Embryonic facial prominence (tissue), 1 donor: ENCODE measurements at regions not wholly inside any gene's neighbourhood (a gene's known extent, or its start where the extent isn't known, plus 50 kb on each side); places are given as distances from the start of the nearest gene placed in this dataset.
A peak's percentile ranks its signal among the peaks of the same experiment; 100 is the strongest.

Source experiments
- DNase-seq: peaks from one replicate; pipeline ENCODE4 v3.0.0-alpha.2; 2016; ENCODE audit errors: extremely low spot score

GRCh38 chr16:66171578-66171977 is 194.9 kb upstream of the CDH5 start:
- no peak for DNase-seq

GRCh38 chr16:66170989-66171388 is 195.5 kb upstream of the CDH5 start:
- DNase-seq: no peak

GRCh38 chr16:66169817-66170216 is 196.7 kb upstream of the CDH5 start:
- DNase-seq: no peak

- DNase-seq: no peak
Measured at GRCh38 chr16:66168777-66169176, 197.7 kb upstream of the CDH5 start.

- DNase-seq: no peak
Measured at GRCh38 chr16:66167564-66168291, 198.8 kb upstream of the CDH5 start.

- no peak for DNase-seq
Measured at GRCh38 chr16:66166490-66166889, 200.0 kb upstream of the CDH5 start.

GRCh38 chr16:66165879-66166278 is 200.6 kb upstream of the CDH5 start:
- no peak for DNase-seq

GRCh38 chr16:66164581-66165247 is 201.8 kb upstream of the CDH5 start:
- no peak for DNase-seq

GRCh38 chr16:66162821-66163220 is 203.7 kb upstream of the CDH5 start:
- DNase-seq: no peak

- no peak for DNase-seq
Measured at GRCh38 chr16:66161942-66162341, 204.5 kb upstream of the CDH5 start.

- no peak for DNase-seq
Measured at GRCh38 chr16:66161269-66161668, 205.2 kb upstream of the CDH5 start.

- DNase-seq: no peak
Measured at GRCh38 chr16:66159987-66160386, 206.5 kb upstream of the CDH5 start.

GRCh38 chr16:66156538-66156937 is 210.0 kb upstream of the CDH5 start:
- no peak for DNase-seq

- no peak for DNase-seq
Measured at GRCh38 chr16:66155933-66156332, 210.6 kb upstream of the CDH5 start.

GRCh38 chr16:66154801-66155200 is 211.7 kb upstream of the CDH5 start:
- DNase-seq: no peak

GRCh38 chr16:66152823-66153393 is 213.6 kb upstream of the CDH5 start:
- DNase-seq: peak; percentile 39

- no peak for DNase-seq
Measured at GRCh38 chr16:66152181-66152580, 214.3 kb upstream of the CDH5 start.

GRCh38 chr16:66150698-66151482 is 215.6 kb upstream of the CDH5 start:
- no peak for DNase-seq

- DNase-seq: peak; percentile 35
Measured at GRCh38 chr16:66147291-66147690, 219.2 kb upstream of the CDH5 start.

GRCh38 chr16:66146798-66147197 is 219.7 kb upstream of the CDH5 start:
- no peak for DNase-seq

GRCh38 chr16:66144641-66145040 is 221.8 kb upstream of the CDH5 start:
- no peak for DNase-seq

- DNase-seq: no peak
Measured at GRCh38 chr16:66143415-66143814, 223.1 kb upstream of the CDH5 start.
